ENCODE measurements at regions not wholly inside any gene's neighbourhood (a gene's known extent, or its start where the extent isn't known, plus 50 kb on each side); places are given as distances from the start of the nearest gene placed in this dataset.
"Not testable (repeated sequence)": the region's sequence is repeated elsewhere in the genome, so short reads cannot be mapped to it uniquely, and the experiment has no call there.

DNA sequence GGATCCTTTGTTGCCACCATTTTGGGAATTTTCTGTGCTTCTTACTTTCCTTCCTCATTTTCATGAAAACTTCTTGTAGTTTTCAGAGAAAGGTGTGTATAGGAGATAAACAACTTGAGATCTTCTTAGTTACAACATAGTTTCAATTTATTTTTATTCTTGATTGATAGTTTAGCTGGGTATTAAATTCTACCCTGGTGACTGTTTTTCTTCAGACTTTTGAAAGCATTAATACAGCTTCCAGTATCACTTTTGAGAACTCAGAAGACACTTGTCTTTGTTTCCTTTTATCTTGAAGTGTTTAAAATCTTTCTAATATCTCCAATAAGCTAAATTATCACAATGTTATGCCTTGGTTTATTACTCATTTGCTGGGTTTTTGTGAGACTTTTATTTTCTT lies 167.5 kb upstream of the DPP10 start:
- DNase-seq = no peak

DNA sequence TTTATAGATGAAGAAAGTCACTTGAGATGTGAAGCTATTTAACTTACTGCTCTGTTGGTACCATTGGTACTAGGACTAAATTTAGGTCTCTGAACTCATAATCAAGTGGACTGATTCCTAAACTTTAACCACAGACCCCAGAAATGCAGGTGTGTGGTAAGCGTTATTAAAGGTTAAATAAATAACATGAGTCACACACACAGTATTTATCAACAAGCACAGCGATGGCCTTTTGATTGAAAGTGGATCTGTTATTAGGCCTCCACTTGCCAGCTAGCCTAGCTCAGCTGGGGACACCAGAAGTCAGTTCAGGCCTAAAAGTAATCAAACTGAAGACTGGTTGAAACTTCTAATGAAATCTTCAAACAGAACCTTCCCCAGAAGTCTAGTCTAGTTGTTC lies 161.3 kb upstream of the DPP10 start:
- DNase-seq = no peak

DNA sequence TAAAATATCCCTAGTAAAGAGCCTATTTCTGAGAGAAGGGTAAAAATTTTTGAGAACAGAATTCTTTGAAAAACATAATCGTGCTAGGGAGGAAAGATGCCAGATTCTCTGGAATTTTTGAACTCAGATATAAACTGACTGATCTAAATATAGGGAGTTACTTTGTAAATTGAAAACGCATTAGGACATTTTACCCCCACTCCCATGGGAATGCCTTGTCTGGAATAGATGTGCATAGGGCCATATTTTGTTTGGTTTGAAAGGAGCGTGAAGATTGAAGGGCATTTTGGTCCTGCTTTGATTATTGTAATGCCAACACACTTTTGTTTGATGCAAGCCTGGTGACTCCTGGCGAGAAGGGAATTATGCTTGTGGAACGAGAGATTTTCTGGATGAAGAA lies 158.7 kb upstream of the DPP10 start:
- DNase-seq = no peak

DNA sequence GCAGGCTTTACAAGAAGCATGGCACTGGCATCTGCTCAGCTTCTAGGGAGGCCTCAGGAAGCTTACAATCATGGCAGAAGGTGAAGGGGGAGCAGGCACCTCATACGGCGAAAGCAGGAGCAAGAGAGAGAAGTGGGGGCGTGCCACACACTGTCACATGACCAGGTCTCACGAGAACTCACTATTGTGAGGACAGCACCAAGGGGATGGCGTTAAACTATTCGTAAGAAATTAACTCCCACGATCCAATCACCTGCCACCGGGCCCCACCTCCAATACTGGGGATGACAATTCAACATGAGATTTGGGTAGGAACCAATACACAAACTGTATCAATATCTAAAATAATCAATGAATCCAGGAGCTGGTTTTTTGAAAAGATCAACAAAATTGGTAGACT lies 156.0 kb upstream of the DPP10 start:
- no peak for DNase-seq

DNA sequence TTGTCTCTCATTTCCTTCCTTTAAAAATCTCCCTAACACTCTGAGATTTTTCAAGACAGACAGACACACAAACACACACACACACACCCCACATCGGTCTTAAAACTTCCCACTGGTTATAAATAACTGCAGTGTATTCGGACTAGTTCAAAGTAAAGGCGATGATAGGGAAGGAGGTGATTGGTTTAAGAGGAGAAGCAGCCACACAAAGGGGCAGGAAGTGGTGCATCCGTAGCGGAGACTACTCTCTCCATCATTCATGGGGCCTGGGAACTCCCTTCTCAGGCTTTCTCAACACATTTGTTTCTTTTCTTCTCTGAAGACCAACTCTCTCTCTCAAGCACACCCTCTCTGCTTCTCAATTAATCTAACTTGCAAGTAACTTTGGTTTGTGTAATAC lies 149.1 kb upstream of the DPP10 start:
- DNase-seq = no peak

DNA sequence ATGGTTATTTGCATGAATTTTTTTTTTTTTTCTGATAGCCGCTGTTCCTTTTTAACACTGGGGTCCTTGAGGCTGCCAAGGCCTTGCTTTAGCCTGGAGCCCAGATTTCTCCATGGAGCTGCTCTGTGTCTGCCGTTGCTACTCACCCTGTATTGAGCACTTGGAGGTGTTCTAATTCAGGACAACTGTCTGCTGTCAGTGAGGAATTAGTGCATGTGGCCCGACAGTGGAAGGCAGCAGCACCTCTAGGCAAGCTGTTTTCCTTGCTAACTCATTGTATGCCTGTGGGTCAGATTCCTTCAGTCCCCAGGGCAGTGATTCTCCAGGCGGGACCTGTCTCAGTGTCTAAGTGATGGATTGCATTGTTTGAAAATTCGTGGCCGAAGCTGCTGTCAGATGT lies 147.7 kb upstream of the DPP10 start:
- no peak for DNase-seq

DNA sequence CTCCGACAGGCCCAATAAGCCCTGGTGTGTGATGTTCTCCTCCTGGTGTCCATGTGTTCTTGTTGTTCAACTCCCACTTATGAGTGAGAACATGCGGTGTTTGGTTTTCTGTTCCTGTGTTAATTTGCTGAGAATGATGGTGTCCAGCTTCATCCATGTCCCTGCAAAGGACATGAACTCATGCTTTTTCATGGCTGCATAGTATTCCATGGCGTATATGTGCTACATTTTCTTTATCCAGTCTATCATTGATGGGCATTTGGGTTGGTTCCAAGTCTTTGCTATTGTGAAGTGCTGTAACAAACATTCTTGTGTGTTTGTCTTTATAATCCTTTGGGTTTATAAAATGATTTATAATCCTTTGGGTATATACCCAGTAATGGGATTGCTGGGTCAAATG lies 142.1 kb upstream of the DPP10 start:
- not testable (repeated sequence) for DNase-seq

DNA sequence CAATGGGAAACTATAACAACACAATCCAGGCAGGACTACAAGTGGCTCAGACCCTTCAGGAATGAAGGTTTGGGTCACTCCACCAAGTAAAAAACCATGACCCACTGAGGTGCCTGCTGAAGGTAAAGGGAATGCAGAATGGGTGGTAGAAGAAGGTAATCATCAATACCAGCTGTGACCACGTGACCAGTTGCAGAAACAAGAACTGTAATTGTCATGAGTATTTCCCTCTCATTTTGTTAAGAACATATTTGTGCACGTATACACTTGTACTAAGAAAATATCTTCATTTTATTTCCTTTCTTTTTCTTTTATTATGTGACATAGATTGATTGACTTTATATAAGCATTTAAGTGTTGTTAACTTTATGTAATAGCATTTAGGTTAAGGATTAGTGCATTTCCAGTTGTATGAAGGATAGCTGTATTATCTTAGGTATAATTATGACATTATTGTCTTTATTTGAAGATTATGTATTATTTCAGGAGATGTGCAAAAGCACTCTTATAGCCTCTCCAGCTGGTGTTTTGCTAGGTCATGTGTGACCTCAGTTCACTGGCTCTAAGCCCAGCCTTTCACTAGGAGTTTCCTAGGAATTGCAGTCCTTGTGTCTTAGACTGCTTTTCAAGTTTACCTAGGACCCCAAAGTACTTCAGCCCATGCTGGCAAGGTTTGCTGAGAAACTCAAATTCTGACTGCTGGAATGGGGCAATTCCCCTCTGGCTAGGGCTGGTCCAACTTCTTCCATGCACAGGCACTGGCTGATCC lies 125.7 kb upstream of the DPP10 start:
- no peak for DNase-seq

DNA sequence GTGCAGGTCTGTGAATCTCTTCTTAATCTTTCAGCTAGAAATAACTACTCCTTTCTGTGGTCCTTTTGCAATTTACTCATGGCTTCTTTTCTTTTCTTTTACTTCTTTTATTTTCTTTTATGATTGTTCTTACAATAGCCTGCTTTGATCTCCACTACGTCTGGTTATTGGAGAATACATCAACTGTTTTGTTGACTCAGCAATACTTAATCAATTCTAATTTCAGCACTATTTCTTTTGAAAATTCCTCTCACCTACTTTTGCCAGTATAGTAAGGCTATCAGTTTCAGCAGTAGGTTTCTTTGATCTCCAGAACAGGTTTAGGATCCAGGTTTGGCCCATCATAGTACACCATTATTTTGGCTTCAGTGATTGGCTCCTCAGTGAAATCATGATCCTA lies 111.8 kb upstream of the DPP10 start:
- DNase-seq = no peak

DNA sequence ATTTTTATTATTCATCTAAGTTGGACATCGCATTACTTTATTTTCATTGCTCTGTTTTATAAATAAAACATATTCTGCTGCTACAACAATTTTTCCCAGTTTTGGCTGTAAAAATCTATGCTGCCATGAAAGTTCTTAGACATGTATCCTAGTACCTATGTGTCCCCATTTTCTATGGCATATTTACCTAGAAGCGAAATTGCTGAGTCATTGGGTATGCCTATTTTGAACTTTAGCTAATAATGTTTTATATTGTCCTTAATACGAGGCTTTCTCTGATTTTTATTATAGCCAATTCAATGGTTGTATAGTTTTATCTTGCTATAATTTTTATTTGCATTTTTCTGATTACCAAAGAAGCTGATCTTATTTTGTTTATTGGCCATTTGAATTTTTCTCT lies 110.5 kb upstream of the DPP10 start:
- DNase-seq = no peak

DNA sequence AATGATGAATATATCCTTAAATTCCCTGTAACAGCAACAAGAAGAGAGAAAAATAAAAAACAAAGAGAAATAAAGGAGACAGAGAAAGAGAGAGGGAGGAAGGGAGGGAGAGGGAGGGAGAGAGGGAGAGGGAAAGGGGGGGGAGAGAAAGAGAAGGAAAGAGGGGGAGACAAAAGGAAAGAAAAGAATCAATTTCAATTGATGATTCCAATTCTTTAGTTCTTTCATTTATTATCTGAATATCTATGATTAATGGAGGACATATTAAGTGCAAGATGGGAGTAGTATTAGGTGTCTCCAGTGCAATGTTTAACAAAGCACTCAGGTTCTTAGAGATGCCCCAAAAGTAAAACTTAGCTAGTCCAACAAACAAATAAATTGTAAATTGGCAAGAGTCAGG lies 97.2 kb upstream of the DPP10 start:
- DNase-seq = no peak

DNA sequence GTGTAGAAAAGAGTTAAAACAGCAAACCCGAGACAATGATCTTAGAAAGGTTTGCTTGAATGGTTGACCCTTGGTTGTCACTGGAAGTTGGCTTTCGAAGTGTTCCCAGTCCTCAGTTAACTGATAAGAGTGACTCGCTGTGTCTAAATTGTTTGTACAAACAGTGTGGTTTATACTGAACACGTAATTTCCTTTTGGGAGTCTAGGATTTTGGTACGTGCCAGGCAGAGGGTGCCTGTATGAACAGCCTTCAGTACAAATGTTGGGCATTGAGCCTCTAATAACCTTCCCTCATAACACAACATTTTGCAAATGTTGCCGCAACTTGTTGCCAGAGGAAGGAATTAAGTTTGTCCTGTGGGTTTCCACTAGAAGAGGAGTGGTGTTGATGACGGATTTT lies 95.8 kb upstream of the DPP10 start:
- DNase-seq = no peak

DNA sequence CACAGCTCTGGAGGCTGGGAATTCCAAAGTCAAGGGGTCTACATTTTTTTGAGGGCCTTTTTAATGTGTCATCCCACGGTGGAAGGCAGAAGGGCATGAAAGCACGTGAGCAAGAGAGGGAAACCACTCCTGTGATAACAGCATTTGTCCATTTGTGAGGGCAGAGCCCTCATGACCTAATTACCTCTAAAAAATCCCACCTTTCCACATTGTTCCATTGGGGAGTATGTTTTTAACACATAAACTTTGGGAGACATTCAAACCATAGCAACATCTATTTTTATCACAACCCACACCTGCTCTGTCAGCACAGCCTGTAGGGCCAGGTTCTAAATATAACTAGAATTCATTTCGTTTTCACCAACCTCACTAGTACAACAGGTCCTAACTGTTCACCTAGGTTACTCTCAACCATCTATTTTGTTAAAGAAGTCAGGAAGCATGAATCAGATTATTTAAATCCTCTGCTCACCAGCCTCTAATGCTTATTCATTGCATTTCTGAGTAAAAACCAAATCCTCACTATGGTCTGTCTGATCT lies 92.2 kb upstream of the DPP10 start:
- no peak for DNase-seq

DNA sequence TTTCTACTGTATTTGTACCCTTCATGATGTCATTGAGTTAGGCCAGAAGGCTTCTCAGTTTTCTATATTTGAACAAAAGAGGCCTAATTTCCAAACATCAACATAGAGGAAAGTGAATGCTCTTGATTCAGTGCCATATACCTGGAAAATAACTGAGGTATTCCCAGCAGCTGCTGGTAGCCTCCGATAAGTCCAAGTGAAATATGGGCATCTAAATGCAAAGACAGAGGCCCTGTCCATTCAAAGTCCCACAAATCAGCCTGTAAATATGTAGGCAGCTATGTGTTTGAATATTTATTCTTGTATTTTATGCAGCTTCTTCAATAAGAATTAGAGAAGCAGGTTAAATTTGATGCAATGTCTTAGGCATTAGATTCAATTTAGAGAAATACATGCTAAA lies 89.5 kb upstream of the DPP10 start:
- DNase-seq = no peak

DNA sequence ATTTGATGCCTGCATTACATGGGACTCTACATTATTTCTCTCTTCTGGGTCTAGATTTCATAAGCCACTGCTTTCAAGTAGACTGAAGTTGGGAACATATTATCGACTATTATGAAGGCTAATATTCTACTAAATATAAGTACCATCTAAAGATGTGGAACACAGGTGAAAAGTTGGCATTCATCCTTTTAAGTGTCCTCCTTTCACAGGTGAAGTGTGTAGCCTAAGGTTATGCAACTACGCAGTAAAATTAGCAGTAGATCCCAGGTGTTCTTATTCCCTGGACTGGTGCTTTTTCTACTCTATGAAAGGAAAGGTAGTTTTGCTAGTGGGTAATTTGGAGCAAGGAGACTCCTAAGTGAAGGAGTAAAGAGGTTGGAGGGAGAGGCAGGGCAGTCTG lies 88.2 kb upstream of the DPP10 start:
- DNase-seq = no peak

DNA sequence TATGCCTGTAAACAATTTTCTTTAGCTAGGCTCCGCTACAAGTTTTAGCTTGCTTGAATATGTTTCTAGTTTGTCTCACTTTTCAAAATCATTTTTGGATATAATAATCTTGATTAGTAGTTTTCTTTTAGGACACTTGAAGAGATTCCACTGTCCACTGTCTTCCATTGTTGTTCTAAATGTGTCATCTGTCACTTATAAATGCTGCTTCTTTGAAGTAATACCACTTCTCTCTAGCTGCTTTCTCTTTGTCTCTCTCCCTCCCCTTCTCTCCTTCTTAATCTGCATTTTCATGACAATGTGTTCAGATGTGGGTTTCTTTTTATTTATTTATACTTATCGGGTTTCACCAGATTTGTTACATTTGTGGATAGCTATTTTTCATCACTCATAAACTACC lies 73.7 kb upstream of the DPP10 start:
- DNase-seq = no peak

DNA sequence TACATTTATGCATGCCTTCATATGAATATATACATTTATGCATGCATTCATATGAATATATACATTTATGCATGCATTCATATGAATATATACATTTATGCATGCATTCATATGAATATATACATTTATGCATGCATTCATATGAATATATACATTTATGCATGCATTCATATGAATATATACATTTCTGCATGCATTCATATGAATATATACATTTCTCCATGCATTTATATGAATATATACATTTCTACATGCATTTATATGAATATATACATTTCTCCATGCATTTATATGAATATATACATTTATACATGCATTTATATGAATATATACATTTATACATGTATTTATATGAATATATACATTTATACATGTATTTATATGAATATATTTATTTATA lies 70.7 kb upstream of the DPP10 start:
- DNase-seq = not testable (repeated sequence)

DNA sequence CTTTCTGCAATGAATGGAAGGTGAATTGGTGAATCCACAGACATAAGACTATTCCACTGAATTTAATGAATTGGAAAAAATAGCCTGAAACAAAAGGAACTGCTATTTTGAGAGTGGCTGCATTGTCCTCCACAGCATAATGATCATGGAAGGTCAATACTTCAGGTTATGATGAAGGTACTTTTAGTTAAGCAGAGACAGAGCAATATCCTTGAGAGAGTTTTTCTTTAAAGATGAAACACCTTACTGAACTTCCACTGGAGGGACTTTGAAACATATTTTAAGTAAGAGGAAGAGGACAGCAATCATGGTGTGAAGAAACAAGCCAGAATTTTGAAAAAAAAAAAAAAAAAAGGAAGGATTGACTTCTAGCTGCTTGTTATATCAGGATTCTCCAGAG lies 68.8 kb upstream of the DPP10 start:
- DNase-seq = no peak

DNA sequence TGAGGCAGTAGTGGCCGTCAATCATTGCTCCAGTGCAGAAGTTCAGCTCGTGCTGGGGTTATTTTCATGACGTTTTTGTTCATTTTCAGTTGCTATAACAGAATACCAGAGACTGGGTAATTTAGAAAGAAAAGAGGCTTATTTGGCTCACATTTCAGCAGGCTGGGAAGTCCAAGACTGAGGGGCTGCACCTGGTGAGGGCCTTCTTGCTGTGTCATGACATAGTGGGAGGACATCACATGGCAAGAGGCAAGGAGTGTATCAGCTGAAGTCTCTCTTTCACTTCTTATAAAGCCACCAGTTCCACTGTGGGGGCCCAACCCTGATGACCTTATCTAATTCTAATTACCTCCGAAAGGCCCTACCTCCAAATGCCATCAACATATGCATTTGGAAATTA lies 58.0 kb upstream of the DPP10 start:
- DNase-seq = no peak

DNA sequence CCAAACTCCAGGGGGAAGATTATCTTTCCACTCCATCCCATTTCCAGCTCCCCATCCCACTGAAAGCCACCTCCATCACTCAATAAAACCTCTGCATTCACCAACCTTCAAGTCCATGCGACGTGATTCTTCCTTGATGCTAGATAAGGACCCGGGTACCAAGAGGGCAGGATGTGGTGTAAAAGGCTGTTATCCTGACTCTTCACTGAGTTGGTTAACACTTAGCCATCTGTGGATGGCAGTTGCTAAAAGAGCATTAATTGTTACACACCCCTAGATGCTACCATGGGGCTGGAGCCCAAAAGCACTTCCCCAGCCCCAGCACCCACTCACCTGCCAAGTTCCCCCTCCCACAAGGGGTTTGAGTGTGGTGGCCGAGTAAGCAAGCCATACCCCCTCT lies 53.4 kb upstream of the DPP10 start:
- DNase-seq = no peak
